Common myeloid progenitor, CD34-positive (primary cell): ENCODE measurements at regions not wholly inside any gene's neighbourhood (a gene's known extent, or its start where the extent isn't known, plus 50 kb on each side); places are given as distances from the start of the nearest gene placed in this dataset.
"Not testable (repeated sequence)": the region's sequence is repeated elsewhere in the genome, so short reads cannot be mapped to it uniquely, and the experiment has no call there.

Experiments
- CTCF ChIA-PET: fragments of 350-600 bp; sonication (Branson Sonifier 250); formaldehyde crosslinking; loops from one replicate; lab custom pipeline; 2021; ENCODE audit warnings: antibody characterized with exemption; lab: Charles Lee
- POLR2A ChIA-PET: fragments of 350-600 bp; sonication (Branson Sonifier 250); formaldehyde crosslinking; loops from one replicate; lab custom pipeline; 2021; ENCODE audit warnings: antibody characterized with exemption; lab: Charles Lee
- DNase-seq, 3 donors: peaks; one replicate each; pipeline versions ENCODE4 v3.0.0 to v3.0.0-alpha.2; 2013
- H3K27ac ChIP-seq, 2 experiments: 1 replicate in 1 of 2; 2 replicates in 1 of 2; pipeline ENCODE4 v1.7.0; 2013; ENCODE audit warnings: inconsistent platforms in 2 of 2, low read length in 2 of 2, mild to moderate bottlenecking in 2 of 2, low read depth in 1 of 2, moderate library complexity in 1 of 2; ENCODE audit not compliant: severe bottlenecking in 2 of 2, insufficient read depth in 1 of 2, poor library complexity in 1 of 2
- H3K27me3 ChIP-seq, 5 experiments: replicated peaks in 2 of 5; 1 replicate in 3 of 5; 2 replicates in 2 of 5; pipeline versions ENCODE4 v1.6.1 to v1.7.0; 2013; ENCODE audit warnings: low read length in 4 of 5, mild to moderate bottlenecking in 2 of 5, moderate library complexity in 2 of 5, inconsistent platforms in 1 of 5; ENCODE audit not compliant: insufficient read depth in 5 of 5, control insufficient read depth in 4 of 5
- H3K36me3 ChIP-seq, 4 experiments: 1 replicate in 2 of 4; 2 replicates in 2 of 4; pipeline versions ENCODE4 v1.6.1 to v1.7.0; 2013; ENCODE audit warnings: low read length in 3 of 4, control low read depth in 1 of 4, mild to moderate bottlenecking in 1 of 4; ENCODE audit not compliant: control insufficient read depth in 4 of 4, insufficient read depth in 4 of 4
- H3K4me1 ChIP-seq, 4 experiments: 1 replicate in 3 of 4; 2 replicates in 1 of 4; pipeline versions ENCODE4 v1.6.1 to v1.7.1; 2013; ENCODE audit warnings: low read length in 3 of 4, mild to moderate bottlenecking in 3 of 4, control low read depth in 1 of 4, inconsistent platforms in 1 of 4, moderate library complexity in 1 of 4; ENCODE audit not compliant: control insufficient read depth in 4 of 4, insufficient read depth in 4 of 4; ENCODE audit errors: control extremely low read depth in 1 of 4
- H3K4me3 ChIP-seq, 7 experiments: 1 replicate in 4 of 7; 2 replicates in 3 of 7; pipeline versions ENCODE4 v1.5.1 to v1.7.0; 2013; ENCODE audit warnings: mild to moderate bottlenecking in 7 of 7, low read length in 6 of 7, moderate library complexity in 6 of 7, inconsistent platforms in 2 of 7, low read depth in 2 of 7, control low read depth in 1 of 7; ENCODE audit not compliant: insufficient read depth in 4 of 7, control insufficient read depth in 1 of 7; ENCODE audit errors: extremely low read depth in 1 of 7
- H3K9me3 ChIP-seq, 5 experiments: 1 replicate in 4 of 5; 2 replicates in 1 of 5; pipeline versions ENCODE4 v1.6.1 to v1.7.1; 2013; ENCODE audit warnings: low read length in 4 of 5, mild to moderate bottlenecking in 2 of 5, inconsistent platforms in 1 of 5, low read depth in 1 of 5, moderate library complexity in 1 of 5; ENCODE audit not compliant: control insufficient read depth in 4 of 5, insufficient read depth in 2 of 5; ENCODE audit errors: control extremely low read depth in 1 of 5
- WGBS: methylation state at CpG from one replicate; pipeline ENCODE4 v1.1.5; 2013; ENCODE audit not compliant: insufficient coverage; 5-methylcytosine and 5-hydroxymethylcytosine counted together

DNA sequence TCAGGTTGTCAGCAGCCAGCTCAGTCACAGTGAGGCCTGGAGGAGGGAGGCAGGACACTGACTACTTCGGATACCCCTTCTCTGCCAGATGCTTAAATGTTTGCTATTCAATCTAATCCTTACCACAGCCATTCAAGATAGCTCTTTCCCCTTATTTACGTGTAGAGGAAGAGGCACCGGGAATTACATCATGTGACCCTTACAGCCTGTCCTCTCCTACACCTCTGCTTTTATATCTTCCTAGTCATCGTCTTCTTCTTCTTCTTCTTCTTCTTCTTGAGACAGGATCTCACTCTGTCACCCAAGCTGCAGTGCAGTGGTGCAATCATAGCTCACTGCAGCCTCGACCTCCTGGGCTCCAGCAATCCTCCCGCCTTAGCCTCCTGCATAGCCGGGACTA lies 148.1 kb upstream of the NEDD9 start:
- WGBS: 96% methylated on average over 6 of the region's 7 CpGs
- DNase-seq: no peak
- H3K27me3 ChIP-seq: no peaks in the 10 kb centered on the region
- no peak overlapping the region for H3K27ac ChIP-seq
- CTCF ChIA-PET: interaction anchor here (2.0 kb wide), 1 partner anchor 16 kb away, joined by 4 read pairs; no protein-coding TSS in a partner anchor
- no peak overlapping the region for H3K4me3 ChIP-seq
- H3K4me1 ChIP-seq: peaks cover 7 to 26% (median 14%) of the 10 kb centered on the region in 4 experiments
- POLR2A ChIA-PET: no interaction called here
- peaks cover 0 to 2% (median 0%) of the 10 kb centered on the region in 4 experiments for H3K36me3 ChIP-seq
- peaks cover 0 to 5% (median 0%) of the 10 kb centered on the region in 5 experiments for H3K9me3 ChIP-seq

GRCh38 chr6:11379805-11380204 lies 147.3 kb upstream of the NEDD9 start:
- 89% methylated on average over 1 of the region's 4 CpGs for WGBS
- H3K9me3 ChIP-seq: peaks cover 0 to 5% (median 0%) of the 10 kb centered on the region in 5 experiments
- H3K27ac ChIP-seq: no peak overlapping the region
- H3K4me3 ChIP-seq: no peak overlapping the region
- H3K36me3 ChIP-seq: peaks cover 0 to 2% (median 0%) of the 10 kb centered on the region in 4 experiments
- ChIA-PET POLR2A (interaction anchor here (0.7 kb wide), 1 partner anchor 14 kb away, joined by 3 read pairs; no protein-coding TSS in a partner anchor), CTCF (interaction anchor here (2.0 kb wide), 1 partner anchor 15 kb away, joined by 4 read pairs; no protein-coding TSS in a partner anchor)
- no peaks in the 10 kb centered on the region for H3K27me3 ChIP-seq
- H3K4me1 ChIP-seq: peaks cover 7 to 29% (median 14%) of the 10 kb centered on the region in 4 experiments
- DNase-seq: no peak

DNA sequence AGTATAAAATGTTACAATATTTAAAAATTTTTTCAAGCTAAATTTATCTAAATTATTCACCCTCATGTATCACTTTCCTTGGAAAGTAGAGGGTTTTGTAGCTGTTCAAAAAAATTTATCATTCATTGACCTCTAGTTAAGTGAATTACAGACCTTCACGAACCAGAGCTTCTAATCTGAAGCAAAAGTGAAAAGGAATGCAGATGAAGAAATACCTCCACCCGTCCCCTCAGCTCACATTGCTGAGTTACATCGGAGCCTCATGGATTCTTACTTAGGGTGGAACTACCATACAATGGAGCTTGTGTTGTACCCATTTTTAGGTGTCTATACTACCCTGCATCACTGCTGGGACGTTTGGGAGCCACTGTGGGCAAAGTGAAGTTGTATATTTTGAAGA lies 146.2 kb upstream of the NEDD9 start:
- no peak overlapping the region for H3K4me3 ChIP-seq
- H3K27me3 ChIP-seq: no peaks in the 10 kb centered on the region
- peaks cover 7 to 40% (median 14%) of the 10 kb centered on the region in 4 experiments for H3K4me1 ChIP-seq
- WGBS: 100% methylated on average over 2 of the region's 4 CpGs
- H3K27ac ChIP-seq: no peak overlapping the region
- DNase-seq: no peak
- CTCF ChIA-PET: no interaction called here
- H3K36me3 ChIP-seq: peaks cover 0 to 2% (median 0%) of the 10 kb centered on the region in 4 experiments
- POLR2A ChIA-PET: interaction anchor here (0.6 kb wide), 1 partner anchor 25 kb away, joined by 3 read pairs; no protein-coding TSS in a partner anchor
- H3K9me3 ChIP-seq: peaks cover 0 to 5% (median 0%) of the 10 kb centered on the region in 5 experiments

- no peak overlapping the region for H3K4me3 ChIP-seq
- POLR2A ChIA-PET: no interaction called here
Observed at GRCh38 chr6:11374036-11375010, 141.9 kb upstream of the NEDD9 start.

GRCh38 chr6:11373208-11373607 lies 140.7 kb upstream of the NEDD9 start:
- H3K27ac ChIP-seq: no peak overlapping the region
- H3K4me3 ChIP-seq: no peak overlapping the region
- no peaks in the 10 kb centered on the region for H3K27me3 ChIP-seq
- peaks cover 0 to 25% (median 2%) of the 10 kb centered on the region in 4 experiments for H3K4me1 ChIP-seq
- no CpG with 5 or more reads among the region's 1 CpG for WGBS
- POLR2A ChIA-PET: no interaction called here
- H3K36me3 ChIP-seq: peaks cover 0 to under 1% (median 0%) of the 10 kb centered on the region in 4 experiments
- CTCF ChIA-PET: no interaction called here
- H3K9me3 ChIP-seq: peaks cover 0 to 5% (median 0%) of the 10 kb centered on the region in 5 experiments
- no peak for DNase-seq

More at GRCh38 chr6:11374036-11375010, 141.9 kb upstream of the NEDD9 start:
- DNase-seq: peak; percentile 12 to 55 (median 20)
- Histone ChIP-seq H3K27ac (no peak overlapping the region), H3K4me1 (peaks cover 0 to 25% (median 2%) of the 10 kb centered on the region in 4 experiments), H3K36me3 (peaks cover 0 to 2% (median 0%) of the 10 kb centered on the region in 4 experiments), H3K27me3 (no peaks in the 10 kb centered on the region), H3K9me3 (peaks cover 0 to 5% (median 0%) of the 10 kb centered on the region in 5 experiments)
- CTCF ChIA-PET: interaction anchor here (1.4 kb wide), 1 partner anchor 18 kb away, joined by 3 read pairs; no protein-coding TSS in a partner anchor
- WGBS: 38% methylated on average over 2 of the region's 4 CpGs

GRCh38 chr6:11372186-11372790 lies 139.8 kb upstream of the NEDD9 start:
- H3K9me3 ChIP-seq, H3K36me3 ChIP-seq, H3K4me3 ChIP-seq, POLR2A ChIA-PET, DNase-seq, H3K27ac ChIP-seq, H3K27me3 ChIP-seq: not testable (repeated sequence)
- peaks cover 0 to 25% (median 2%) of the 10 kb centered on the region in 4 experiments for H3K4me1 ChIP-seq
- CTCF ChIA-PET: interaction anchor here (1.2 kb wide), 1 partner anchor 14 kb away, joined by 3 read pairs; no protein-coding TSS in a partner anchor
